ENCODE measurements at regions not wholly inside any gene's neighbourhood (a gene's known extent, or its start where the extent isn't known, plus 50 kb on each side); places are given as distances from the start of the nearest gene placed in this dataset.
"Not testable (repeated sequence)": the region's sequence is repeated elsewhere in the genome, so short reads cannot be mapped to it uniquely, and the experiment has no call there.

- DNase-seq (ENCODE audit: low read depth in 2 of 2): no peak
These were observed 112.5 kb downstream of the FAM50B start for GRCh38 chr6:3961581-3962215.

- no peak for DNase-seq (ENCODE audit: low read depth in 2 of 2)
These were observed 113.4 kb downstream of the FAM50B start for GRCh38 chr6:3962291-3963280.

- DNase-seq (ENCODE audit: low read depth in 2 of 2): no peak
These were observed 114.3 kb downstream of the FAM50B start for GRCh38 chr6:3963426-3963825.

GRCh38 chr6:3965071-3965718 lies 113.7 kb downstream of the FAM217A start:
- no peak for DNase-seq (ENCODE audit: low read depth in 2 of 2)

- no peak for DNase-seq (ENCODE audit: low read depth in 2 of 2)
These were observed 112.5 kb downstream of the FAM217A start for GRCh38 chr6:3966426-3966825.

GRCh38 chr6:3970097-3970496 lies 108.8 kb downstream of the FAM217A start:
- DNase-seq (ENCODE audit: low read depth in 2 of 2): no peak

- not testable (repeated sequence) for DNase-seq (ENCODE audit: low read depth in 2 of 2)
These were observed 105.8 kb downstream of the FAM217A start for GRCh38 chr6:3973152-3973551.

- DNase-seq (ENCODE audit: low read depth in 2 of 2): peak in 1 of 2 donors; percentile 18
These were observed 100.8 kb downstream of the FAM217A start for GRCh38 chr6:3977875-3978711.

- DNase-seq (ENCODE audit: low read depth in 2 of 2): not testable (repeated sequence)
These were observed 100.0 kb downstream of the FAM217A start for GRCh38 chr6:3978966-3979365.

GRCh38 chr6:3981917-3982316 lies 97.0 kb downstream of the FAM217A start:
- no peak for DNase-seq (ENCODE audit: low read depth in 2 of 2)

- no peak for DNase-seq (ENCODE audit: low read depth in 2 of 2)
These were observed 95.2 kb downstream of the FAM217A start for GRCh38 chr6:3983778-3984177.

- DNase-seq (ENCODE audit: low read depth in 2 of 2): no peak
These were observed 94.4 kb downstream of the FAM217A start for GRCh38 chr6:3984494-3984893.

GRCh38 chr6:3986241-3986640 lies 92.7 kb downstream of the FAM217A start:
- DNase-seq (ENCODE audit: low read depth in 2 of 2): no peak

GRCh38 chr6:3987053-3987452 lies 91.9 kb downstream of the FAM217A start:
- no peak for DNase-seq (ENCODE audit: low read depth in 2 of 2)

- no peak for DNase-seq (ENCODE audit: low read depth in 2 of 2)
These were observed 91.4 kb downstream of the FAM217A start for GRCh38 chr6:3987576-3987975.

- DNase-seq (ENCODE audit: low read depth in 2 of 2): peak; percentile 29 to 70
These were observed 88.0 kb downstream of the FAM217A start for GRCh38 chr6:3990692-3991491.

GRCh38 chr6:3991941-3992340 lies 87.0 kb downstream of the FAM217A start:
- DNase-seq (ENCODE audit: low read depth in 2 of 2): no peak

- DNase-seq (ENCODE audit: low read depth in 2 of 2): no peak
These were observed 82.6 kb downstream of the FAM217A start for GRCh38 chr6:3996349-3996748.

GRCh38 chr6:3997177-3997770 lies 81.7 kb downstream of the FAM217A start:
- DNase-seq (ENCODE audit: low read depth in 2 of 2): no peak

Data from stimulated activated CD4-positive, alpha-beta T cell treated with anti-CD3 and anti-CD28 coated beads, Interleukin-1b, Interleukin-23, amount 100 ng/mL, for 1 hour (primary cell).